A549 (cell line): ENCODE measurements at regions not wholly inside any gene's neighbourhood (a gene's known extent, or its start where the extent isn't known, plus 50 kb on each side); places are given as distances from the start of the nearest gene placed in this dataset.
A peak's percentile ranks its signal among the peaks of the same experiment; 100 is the strongest.

Source experiments
- ATAC-seq, 2 experiments: fragments of 200-7000 bp in 1 of 2; fragments of >200 bp in 1 of 2; cut with Nextera tagmentation in 1 of 2; cut with Tn5 transposase in 1 of 2; 3 replicates each; pipeline versions ENCODE4 v1.8.0 to v1.9.1; 2018 to 2020; ENCODE audit warnings: mild to moderate bottlenecking in 1 of 2, moderate library complexity in 1 of 2
- CTCF ChIA-PET: fragments of 300-600 bp; sonication (Branson Sonifier 250); formaldehyde crosslinking; extraction: SDS; loops from one replicate; lab custom pipeline; 2021; ENCODE audit warnings: antibody characterized with exemption, inconsistent platforms; lab: Yijun Ruan, JAX
- POLR2A ChIA-PET: fragments of 350-600 bp; formaldehyde crosslinking; extraction: SDS; loops from one replicate; lab custom pipeline; 2021; ENCODE audit warnings: antibody characterized with exemption, inconsistent platforms; lab: Yijun Ruan, JAX
- DNase-seq, 2 experiments: peaks; one replicate each; pipeline versions ENCODE4 v3.0.0 to v3.0.0-alpha.2; 2011 to 2016; ENCODE audit warnings: low read depth in 1 of 2, low spot score in 1 of 2
- FAIRE-seq: peaks from 2 replicates; lab custom pipeline; 2011; peaks lifted over from hg19 to GRCh38; lab: Jason Lieb, UNC
- H3K27ac ChIP-seq, 2 experiments: fragments of >200 bp; sonication (Bioruptor Twin); formaldehyde crosslinking; 3 replicates each; pipeline ENCODE4 v1.5.1; 2016 to 2017
- H3K4me1 ChIP-seq: fragments of >200 bp; sonication (Bioruptor Twin); formaldehyde crosslinking; 3 replicates; pipeline ENCODE4 v1.6.1; 2016
- H3K4me2 ChIP-seq: fragments of >200 bp; sonication (Bioruptor Twin); formaldehyde crosslinking; 3 replicates; pipeline ENCODE4 v1.6.1; 2016
- H3K4me3 ChIP-seq: fragments of >200 bp; sonication (Bioruptor Twin); formaldehyde crosslinking; 3 replicates; pipeline ENCODE4 v1.5.1; 2016
- H3K9me3 ChIP-seq: fragments of >200 bp; sonication (Bioruptor Twin); formaldehyde crosslinking; 3 replicates; pipeline ENCODE4 v1.6.1; 2016
- BHLHE40 ChIP-seq: IDR thresholded peaks from 2 replicates; pipeline ENCODE4 v1.6.1; 2012; ENCODE audit warnings: low read depth, low read length, inconsistent platforms
- CBX8 ChIP-seq: fragments of 200-600 bp; sonication (generic); IDR thresholded peaks from 2 replicates; pipeline ENCODE4 v1.6.1; 2016
- CHD4 ChIP-seq: fragments of 200-600 bp; sonication (generic); IDR thresholded peaks from 2 replicates; pipeline ENCODE4 v1.6.1; 2016; ENCODE audit warnings: antibody characterized with exemption, mild to moderate bottlenecking, borderline replicate concordance
- EHF ChIP-seq: fragments of 250-450 bp; sonication (Bioruptor Pico); IDR thresholded peaks from 2 replicates; pipeline ENCODE4 v1.5.0; 2020; ENCODE audit warnings: mild to moderate bottlenecking
- FOSB ChIP-seq: fragments of 250-450 bp; sonication (Bioruptor Pico); IDR thresholded peaks from 2 replicates; pipeline ENCODE4 v1.5.0; 2020; ENCODE audit warnings: mild to moderate bottlenecking, moderate library complexity
- HES2 ChIP-seq: fragments of >200 bp; sonication (Bioruptor Twin); formaldehyde crosslinking; IDR thresholded peaks from 2 replicates; pipeline ENCODE4 v1.6.1; 2016
- HOXB5 ChIP-seq: fragments of 250-450 bp; sonication (Bioruptor Pico); IDR thresholded peaks from 2 replicates; pipeline ENCODE4 v1.5.0; 2020; ENCODE audit warnings: mild to moderate bottlenecking, moderate library complexity
- JUN ChIP-seq, 2 experiments: fragments of >200 bp; sonication (Bioruptor Twin); formaldehyde crosslinking; IDR thresholded peaks; 2 replicates in 1 of 2; 3 replicates in 1 of 2; pipeline ENCODE4 v1.6.1; 2016 to 2017
- KDM5A ChIP-seq: fragments of 200-600 bp; sonication (generic); IDR thresholded peaks from 2 replicates; pipeline ENCODE4 v1.6.1; 2016; ENCODE audit warnings: antibody characterized with exemption, mild to moderate bottlenecking
- MAX ChIP-seq: IDR thresholded peaks from 2 replicates; pipeline ENCODE4 v1.6.1; 2012
- MYC ChIP-seq: IDR thresholded peaks from 2 replicates; pipeline ENCODE4 v1.6.1; 2012; ENCODE audit warnings: mild to moderate bottlenecking, inconsistent platforms, low read length, improper control_type of control experiment, borderline replicate concordance
- NPAS2 ChIP-seq: fragments of 250-450 bp; sonication (Bioruptor Pico); IDR thresholded peaks from 2 replicates; pipeline ENCODE4 v1.8.0; 2022; ENCODE audit warnings: mild to moderate bottlenecking, moderate library complexity, borderline replicate concordance
- NR3C1 ChIP-seq: fragments of >200 bp; sonication (Bioruptor Twin); formaldehyde crosslinking; IDR thresholded peaks from 3 replicates; pipeline ENCODE4 v1.6.1; 2017
- POLR2AphosphoS2 ChIP-seq: conservative IDR thresholded peaks from 2 replicates; pipeline ENCODE4 v1.6.1; 2012; ENCODE audit warnings: low read length, improper control_type of control experiment, inconsistent platforms
- RARB ChIP-seq: fragments of 250-450 bp; sonication (Bioruptor Pico); IDR thresholded peaks from 2 replicates; pipeline ENCODE4 v1.8.0; 2021; ENCODE audit warnings: mild to moderate bottlenecking, moderate library complexity
- RNF2 ChIP-seq: fragments of 200-600 bp; sonication (generic); IDR thresholded peaks from 2 replicates; pipeline ENCODE4 v1.6.1; 2016; ENCODE audit warnings: low read depth, mild to moderate bottlenecking, antibody characterized with exemption, moderate library complexity, borderline replicate concordance
- SMC3 ChIP-seq: fragments of >200 bp; sonication (Bioruptor Twin); formaldehyde crosslinking; IDR thresholded peaks from 3 replicates; pipeline ENCODE4 v1.6.1; 2018; ENCODE audit warnings: inconsistent platforms
- SREBF2 ChIP-seq: fragments of 450-650 bp; IDR thresholded peaks from 2 replicates; pipeline ENCODE4 v1.6.1; 2014; ENCODE audit warnings: mild to moderate bottlenecking, moderate library complexity
- TFCP2L1 ChIP-seq: fragments of 250-450 bp; sonication (Bioruptor Pico); IDR thresholded peaks from 2 replicates; pipeline ENCODE4 v1.5.0; 2021; ENCODE audit warnings: mild to moderate bottlenecking
- ZC3H11A ChIP-seq: fragments of 450-650 bp; IDR thresholded peaks from 2 replicates; pipeline ENCODE4 v1.6.1; 2014; ENCODE audit warnings: antibody characterized with exemption, mild to moderate bottlenecking
- ZFP36 ChIP-seq: fragments of 450-650 bp; IDR thresholded peaks from 2 replicates; pipeline ENCODE4 v1.6.1; 2014; ENCODE audit warnings: borderline replicate concordance; ENCODE audit not compliant: partially characterized antibody
- WGBS: methylation state at CpG from one replicate; pipeline ENCODE4 v1.1.6; 2017; ENCODE audit errors: missing lambda C conversion rate; 5-methylcytosine and 5-hydroxymethylcytosine counted together

- POLR2A ChIA-PET = no interaction called here
- 83% methylated on average over 5 of the region's 5 CpGs for WGBS
- FAIRE-seq = no peak
- no peak for TF ChIP-seq SREBF2
- no peak for TF ChIP-seq MYC
- no peak for TF ChIP-seq JUN (IDR thresholded peaks at IDR 0.05)
- no peak for TF ChIP-seq NPAS2 (CRISPR knock-in tag)
- no peak for TF ChIP-seq BHLHE40
- TF ChIP-seq POLR2AphosphoS2 = no peak
- TF ChIP-seq CHD4 = no peak
- no peak for TF ChIP-seq MAX
- TF ChIP-seq HOXB5 (CRISPR knock-in tag) = no peak
- TF ChIP-seq ZC3H11A = no peak
- no peak for TF ChIP-seq KDM5A
- no peak for TF ChIP-seq CBX8
- TF ChIP-seq, all 56 proteins: peak for 0
- peaks cover 22% of the 10 kb centered on the region for H3K4me1 ChIP-seq
- ATAC-seq = no peak
- H3K27ac ChIP-seq = no peak overlapping the region
- no peak overlapping the region for H3K4me2 ChIP-seq
- no peak for DNase-seq
- CTCF ChIA-PET = interaction anchor here (0.6 to 1.4 kb wide), 2 partner anchors 254 to 404 kb away, joined by 3 read pairs; no protein-coding TSS in a partner anchor
- no peaks in the 10 kb centered on the region for H3K9me3 ChIP-seq
- no peak overlapping the region for H3K4me3 ChIP-seq
These were observed 181.2 kb upstream of the PDE10A start for GRCh38 chr6:165844232-165844631.

GRCh38 chr6:165843568-165844113, 180.6 kb upstream of the PDE10A start:
- Histone ChIP-seq H3K4me3 (no peak overlapping the region), H3K4me2 (no peak overlapping the region), H3K27ac (no peak overlapping the region), H3K4me1 (peaks cover 20% of the 10 kb centered on the region), H3K9me3 (no peaks in the 10 kb centered on the region)
- ATAC-seq (no peak; a peak in 1 of 6 replicates), FAIRE-seq (no peak), DNase-seq (no peak)
- POLR2A ChIA-PET = no interaction called here
- 84% methylated on average over 10 of the region's 11 CpGs for WGBS
- CTCF ChIA-PET = interaction anchor here (0.6 kb wide), 1 partner anchor 254 kb away, joined by 3 read pairs; no protein-coding TSS in a partner anchor
- no peak for TF ChIP-seq FOSB (CRISPR knock-in tag)
- no peak for TF ChIP-seq NR3C1
- TF ChIP-seq TFCP2L1 (CRISPR knock-in tag) = no peak

GRCh38 chr6:165843121-165843520, 180.1 kb upstream of the PDE10A start:
- DNase-seq (no peak), ATAC-seq (peak; percentile 24 to 56; a peak in 3 of 6 replicates), FAIRE-seq (no peak)
- Histone ChIP-seq H3K4me1 (peaks cover 20% of the 10 kb centered on the region), H3K4me2 (no peak overlapping the region), H3K27ac (no peak overlapping the region), H3K4me3 (no peak overlapping the region), H3K9me3 (no peaks in the 10 kb centered on the region)
- ChIA-PET CTCF (no interaction called here), POLR2A (no interaction called here)
- TF ChIP-seq JUN (IDR thresholded peaks at IDR 0.05) (no peak), EHF (no peak), NR3C1 (no peak), RARB (CRISPR knock-in tag) (no peak), SMC3 (no peak), RNF2 (no peak), MYC (no peak), HES2 (no peak), CHD4 (no peak), FOSB (CRISPR knock-in tag) (no peak), ZFP36 (no peak)
- WGBS = 73% methylated on average over 3 of the region's 5 CpGs
